Neutrophil (primary cell): ENCODE measurements at regions not wholly inside any gene's neighbourhood (a gene's known extent, or its start where the extent isn't known, plus 50 kb on each side); places are given as distances from the start of the nearest gene placed in this dataset.

Source experiments
- H3K27ac ChIP-seq: fragments of 200-600 bp; sonication (generic); 2 replicates; pipeline ENCODE4 v1.5.1; 2016; ENCODE audit warnings: mild to moderate bottlenecking, moderate library complexity
- H3K27me3 ChIP-seq: fragments of 200-600 bp; sonication (generic); 2 replicates; pipeline ENCODE4 v1.6.0; 2016; ENCODE audit warnings: mild to moderate bottlenecking
- H3K36me3 ChIP-seq: fragments of 200-600 bp; sonication (generic); 2 replicates; pipeline ENCODE4 v1.5.1; 2017
- H3K4me1 ChIP-seq, 2 experiments: fragments of 200-600 bp in 1 of 2; sonication (generic) in 1 of 2; 1 replicate in 1 of 2; 2 replicates in 1 of 2; pipeline versions ENCODE4 v1.5.1 to v1.6.1; 2013 to 2016; ENCODE audit warnings: low read depth in 1 of 2, low read length in 1 of 2, mild to moderate bottlenecking in 1 of 2, moderate library complexity in 1 of 2; ENCODE audit not compliant: control insufficient read depth in 1 of 2, insufficient read depth in 1 of 2
- H3K4me3 ChIP-seq, 2 experiments: fragments of 200-600 bp in 1 of 2; sonication (generic) in 1 of 2; 1 replicate in 1 of 2; 2 replicates in 1 of 2; pipeline ENCODE4 v1.5.1; 2013 to 2016; ENCODE audit warnings: low read depth in 1 of 2, low read length in 1 of 2, mild to moderate bottlenecking in 1 of 2, moderate library complexity in 1 of 2
- H3K9me3 ChIP-seq: fragments of 200-600 bp; sonication (generic); 2 replicates; pipeline ENCODE4 v1.5.1; 2016
- CTCF ChIP-seq: fragments of 200-600 bp; sonication (generic); IDR thresholded peaks from 2 replicates; pipeline ENCODE4 v1.5.1; 2016; ENCODE audit warnings: antibody characterized with exemption

GRCh38 chr18:55862693-55863390 is 274.9 kb upstream of the TCF4 start:
- H3K4me3 ChIP-seq: no peak overlapping the region
- H3K36me3 ChIP-seq: no peaks in the 10 kb centered on the region
- TF ChIP-seq CTCF: no peak
- no peak overlapping the region for H3K27ac ChIP-seq
- H3K27me3 ChIP-seq: peaks cover 4% of the 10 kb centered on the region
- no peaks in the 10 kb centered on the region for H3K9me3 ChIP-seq
- no peaks in the 10 kb centered on the region for H3K4me1 ChIP-seq

GRCh38 chr18:55861266-55861665 is 273.3 kb upstream of the TCF4 start:
- H3K4me1 ChIP-seq: no peaks in the 10 kb centered on the region
- H3K9me3 ChIP-seq: no peaks in the 10 kb centered on the region
- no peak for TF ChIP-seq CTCF
- no peaks in the 10 kb centered on the region for H3K36me3 ChIP-seq
- no peak overlapping the region for H3K4me3 ChIP-seq
- no peak overlapping the region for H3K27ac ChIP-seq
- peaks cover 4% of the 10 kb centered on the region for H3K27me3 ChIP-seq

DNA sequence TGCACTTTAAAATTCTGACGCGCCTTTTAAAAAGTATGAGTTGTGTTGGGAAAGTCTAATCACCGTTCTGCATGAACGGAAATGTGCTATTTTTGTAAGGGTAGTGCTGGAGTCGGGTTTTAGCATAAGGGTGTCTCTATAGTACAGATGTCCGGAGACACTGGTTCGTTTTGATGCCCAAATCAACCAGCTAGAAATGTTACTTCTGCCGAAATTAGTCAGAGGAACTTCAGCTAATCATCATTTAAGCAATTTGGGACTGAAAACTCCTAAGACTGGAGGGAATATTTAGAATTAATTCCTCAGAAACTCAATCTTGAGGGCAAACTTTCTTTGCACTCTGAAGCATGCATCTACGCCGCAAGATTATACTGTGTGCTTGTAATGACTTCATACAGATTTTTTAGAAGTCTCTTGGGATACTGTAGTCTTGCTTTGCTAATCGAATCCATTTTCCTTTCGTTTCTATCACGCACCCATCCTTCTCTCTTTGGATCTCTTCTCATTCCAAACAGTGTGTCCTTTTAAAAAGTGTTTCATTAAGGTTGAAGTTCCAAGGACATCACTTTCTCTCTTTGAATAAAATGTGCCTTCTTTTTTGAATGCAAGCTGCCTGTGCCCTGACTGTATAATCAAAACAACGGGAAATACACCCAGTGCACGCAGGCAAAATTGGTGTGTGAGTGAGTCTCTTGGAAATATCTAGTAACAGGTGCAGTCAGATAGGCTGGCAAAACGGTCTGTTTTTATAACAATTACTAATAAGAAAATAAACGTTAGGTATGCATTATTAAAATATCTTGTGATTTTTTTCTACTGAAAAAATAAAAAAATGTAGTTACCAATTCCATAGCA is 270.9 kb upstream of the TCF4 start:
- peaks cover 4% of the 10 kb centered on the region for H3K27me3 ChIP-seq
- no peak for TF ChIP-seq CTCF
- H3K4me3 ChIP-seq: no peak overlapping the region
- H3K27ac ChIP-seq: no peak overlapping the region
- H3K36me3 ChIP-seq: no peaks in the 10 kb centered on the region
- no peaks in the 10 kb centered on the region for H3K9me3 ChIP-seq
- H3K4me1 ChIP-seq: no peaks in the 10 kb centered on the region

DNA sequence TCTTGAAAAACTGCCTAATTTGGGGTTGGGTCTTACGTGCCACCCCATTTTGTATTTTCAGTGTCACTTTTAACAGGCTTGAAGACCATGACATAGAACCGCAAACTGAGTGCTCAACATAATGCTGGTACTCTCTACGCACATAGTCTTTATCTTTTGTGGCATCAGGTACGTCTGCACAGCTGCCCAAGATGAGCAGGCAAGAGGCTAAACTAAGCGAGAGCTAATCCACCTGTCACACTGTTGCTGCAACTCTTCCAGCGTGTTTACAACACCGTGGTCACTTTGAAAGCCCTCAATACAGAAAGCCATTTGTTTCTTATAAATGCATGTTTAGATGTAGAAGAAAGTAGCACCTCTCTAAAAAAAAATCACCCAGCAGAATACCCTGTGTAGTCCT is 270.0 kb upstream of the TCF4 start:
- peaks cover 4% of the 10 kb centered on the region for H3K27me3 ChIP-seq
- H3K27ac ChIP-seq: no peak overlapping the region
- H3K9me3 ChIP-seq: no peaks in the 10 kb centered on the region
- TF ChIP-seq CTCF: no peak
- H3K4me1 ChIP-seq: no peaks in the 10 kb centered on the region
- no peaks in the 10 kb centered on the region for H3K36me3 ChIP-seq
- H3K4me3 ChIP-seq: no peak overlapping the region

DNA sequence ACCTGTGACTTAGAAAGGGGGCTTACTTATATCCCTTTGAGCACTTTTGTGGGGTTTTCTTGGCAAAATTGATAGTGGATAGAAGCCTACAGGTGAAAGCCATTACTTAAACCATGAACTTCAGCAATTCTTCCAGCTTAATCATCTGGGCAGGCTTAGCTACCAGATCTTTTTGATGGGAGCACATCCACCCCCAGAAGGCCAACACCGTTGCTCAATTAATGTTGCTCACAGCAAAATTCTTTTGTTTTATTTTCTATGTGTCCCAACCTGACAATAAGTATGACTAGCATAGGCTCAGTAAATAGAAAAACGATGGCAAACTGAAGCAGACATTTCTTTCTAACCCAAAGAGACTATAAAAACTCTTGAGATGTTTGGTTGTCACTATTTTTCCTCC is 269.4 kb upstream of the TCF4 start:
- Histone ChIP-seq H3K36me3 (no peaks in the 10 kb centered on the region), H3K27me3 (peaks cover 4% of the 10 kb centered on the region), H3K27ac (no peak overlapping the region), H3K4me3 (no peak overlapping the region), H3K4me1 (no peaks in the 10 kb centered on the region), H3K9me3 (no peaks in the 10 kb centered on the region)
- TF ChIP-seq CTCF: no peak
